ENCODE measurements at regions not wholly inside any gene's neighbourhood (a gene's known extent, or its start where the extent isn't known, plus 50 kb on each side); places are given as distances from the start of the nearest gene placed in this dataset.
A peak's percentile ranks its signal among the peaks of the same experiment; 100 is the strongest.

GRCh38 chr5:50564079-50564478 is 102.4 kb upstream of the PARP8 start:
- Histone ChIP-seq H3K4me3 (ENCODE audit: low read depth, low read length) (no peak overlapping the region), H3K36me3 (ENCODE audit: control insufficient read depth, insufficient read depth, low read length) (no peaks in the 10 kb centered on the region), H3K27me3 (ENCODE audit: control insufficient read depth, insufficient read depth, low read length) (no peaks in the 10 kb centered on the region)
- no peak for DNase-seq (ENCODE audit: low read depth)
- FAIRE-seq = no peak
- no peak for TF ChIP-seq CTCF (IDR thresholded peaks at IDR 0.05; ENCODE audit: insufficient read depth, low read length, severe bottlenecking)

- DNase-seq (ENCODE audit: low read depth) (no peak), FAIRE-seq (no peak)
- TF ChIP-seq CTCF (IDR thresholded peaks at IDR 0.05; ENCODE audit: insufficient read depth, low read length, severe bottlenecking) = no peak
- Histone ChIP-seq H3K36me3 (ENCODE audit: control insufficient read depth, insufficient read depth, low read length) (no peaks in the 10 kb centered on the region), H3K27me3 (ENCODE audit: control insufficient read depth, insufficient read depth, low read length) (no peaks in the 10 kb centered on the region), H3K4me3 (ENCODE audit: low read depth, low read length) (no peak overlapping the region)
Observed at GRCh38 chr5:50564558-50564957, 101.9 kb upstream of the PARP8 start.

GRCh38 chr5:50574121-50574520 is 92.3 kb upstream of the PARP8 start:
- H3K36me3 ChIP-seq (ENCODE audit: control insufficient read depth, insufficient read depth, low read length) = no peaks in the 10 kb centered on the region
- H3K27me3 ChIP-seq (ENCODE audit: control insufficient read depth, insufficient read depth, low read length) = no peaks in the 10 kb centered on the region
- H3K4me3 ChIP-seq (ENCODE audit: low read depth, low read length) = no peak overlapping the region
- no peak for TF ChIP-seq CTCF (IDR thresholded peaks at IDR 0.05; ENCODE audit: insufficient read depth, low read length, severe bottlenecking)
- no peak for FAIRE-seq
- no peak for DNase-seq (ENCODE audit: low read depth)

- no peaks in the 10 kb centered on the region for H3K36me3 ChIP-seq (ENCODE audit: control insufficient read depth, insufficient read depth, low read length)
- no peaks in the 10 kb centered on the region for H3K27me3 ChIP-seq (ENCODE audit: control insufficient read depth, insufficient read depth, low read length)
- DNase-seq (ENCODE audit: low read depth) = no peak
- no peak for FAIRE-seq
- no peak overlapping the region for H3K4me3 ChIP-seq (ENCODE audit: low read depth, low read length)
- TF ChIP-seq CTCF (IDR thresholded peaks at IDR 0.05; ENCODE audit: insufficient read depth, low read length, severe bottlenecking) = no peak
Observed at GRCh38 chr5:50575740-50576139, 90.7 kb upstream of the PARP8 start.

- TF ChIP-seq CTCF (IDR thresholded peaks at IDR 0.05; ENCODE audit: insufficient read depth, low read length, severe bottlenecking) = no peak
- Histone ChIP-seq H3K27me3 (ENCODE audit: control insufficient read depth, insufficient read depth, low read length) (no peaks in the 10 kb centered on the region), H3K4me3 (ENCODE audit: low read depth, low read length) (no peak overlapping the region), H3K36me3 (ENCODE audit: control insufficient read depth, insufficient read depth, low read length) (no peaks in the 10 kb centered on the region)
- DNase-seq (ENCODE audit: low read depth) (no peak), FAIRE-seq (no peak)
Observed at GRCh38 chr5:50576265-50576664, 90.2 kb upstream of the PARP8 start.

DNA sequence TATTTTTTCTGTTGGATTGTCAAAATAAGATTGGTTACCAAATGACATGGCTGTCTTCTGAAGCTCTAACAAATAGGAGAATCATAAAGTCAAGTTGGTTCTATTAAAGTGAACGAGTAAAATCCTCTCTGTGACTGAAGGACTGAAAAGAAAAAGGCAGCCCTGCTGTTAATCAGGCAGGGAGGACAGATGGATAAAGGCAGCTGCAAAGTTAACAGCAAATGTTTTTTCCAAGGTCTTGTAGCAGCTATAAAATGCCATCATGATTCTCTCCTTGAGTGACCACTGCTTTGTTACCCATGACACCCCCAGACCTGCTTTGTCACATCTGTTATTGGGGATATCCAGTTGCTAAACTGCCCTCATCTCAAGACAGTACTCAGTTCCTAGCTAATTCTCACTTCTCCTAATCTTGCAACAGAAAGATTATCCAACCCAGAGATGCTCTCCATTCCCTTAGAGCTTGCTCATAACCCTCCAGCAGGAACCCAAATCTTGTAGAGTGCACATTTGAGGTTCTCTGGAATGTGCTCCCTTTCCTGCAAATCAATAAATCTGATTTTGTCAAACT is 89.7 kb upstream of the PARP8 start:
- TF ChIP-seq CTCF (IDR thresholded peaks at IDR 0.05; ENCODE audit: insufficient read depth, low read length, severe bottlenecking) = no peak
- Histone ChIP-seq H3K36me3 (ENCODE audit: control insufficient read depth, insufficient read depth, low read length) (no peaks in the 10 kb centered on the region), H3K4me3 (ENCODE audit: low read depth, low read length) (no peak overlapping the region), H3K27me3 (ENCODE audit: control insufficient read depth, insufficient read depth, low read length) (no peaks in the 10 kb centered on the region)
- FAIRE-seq (peak; percentile 55), DNase-seq (ENCODE audit: low read depth) (no peak)

Data from bronchial epithelial cell (primary cell).